ENCODE measurements at regions not wholly inside any gene's neighbourhood (a gene's known extent, or its start where the extent isn't known, plus 50 kb on each side); places are given as distances from the start of the nearest gene placed in this dataset.
A peak's percentile ranks its signal among the peaks of the same experiment; 100 is the strongest.
"Not testable (repeated sequence)": the region's sequence is repeated elsewhere in the genome, so short reads cannot be mapped to it uniquely, and the experiment has no call there.

GRCh38 chr6:51466427-51466826 is 621.0 kb downstream of the PKHD1 start:
- peak in 10 of 56 donors; percentile 0 to 40 (median 7) for DNase-seq

GRCh38 chr6:51467231-51467952 is 620.0 kb downstream of the PKHD1 start:
- no peak for DNase-seq

GRCh38 chr6:51468704-51469103 is 618.7 kb downstream of the PKHD1 start:
- no peak for DNase-seq

- no peak for DNase-seq
Observed at GRCh38 chr6:51472745-51473487, 614.5 kb downstream of the PKHD1 start.

GRCh38 chr6:51474022-51474975 is 613.1 kb downstream of the PKHD1 start:
- no peak for DNase-seq

GRCh38 chr6:51477711-51478311 is 609.6 kb downstream of the PKHD1 start:
- DNase-seq: no peak

- no peak for DNase-seq
Observed at GRCh38 chr6:51479296-51479695, 608.1 kb downstream of the PKHD1 start.

- no peak for DNase-seq
Observed at GRCh38 chr6:51480040-51480439, 607.4 kb downstream of the PKHD1 start.

- DNase-seq: not testable (repeated sequence)
Observed at GRCh38 chr6:51485869-51486268, 601.5 kb downstream of the PKHD1 start.

GRCh38 chr6:51487937-51488336 is 599.5 kb downstream of the PKHD1 start:
- DNase-seq: no peak

GRCh38 chr6:51489133-51489532 is 598.3 kb downstream of the PKHD1 start:
- peak in 3 of 56 donors; percentile 2 to 7 (median 6) for DNase-seq

GRCh38 chr6:51490101-51490500 is 597.3 kb downstream of the PKHD1 start:
- no peak for DNase-seq

GRCh38 chr6:51494342-51494741 is 593.1 kb downstream of the PKHD1 start:
- no peak for DNase-seq

- peak in 54 of 56 donors; percentile 1 to 87 (median 42) for DNase-seq
Observed at GRCh38 chr6:51495096-51495495, 592.3 kb downstream of the PKHD1 start.

- no peak for DNase-seq
Observed at GRCh38 chr6:51495610-51496396, 591.6 kb downstream of the PKHD1 start.

- DNase-seq: no peak
Observed at GRCh38 chr6:51502996-51503395, 584.4 kb downstream of the PKHD1 start.

GRCh38 chr6:51505434-51505833 is 582.0 kb downstream of the PKHD1 start:
- no peak for DNase-seq

GRCh38 chr6:51509597-51509996 is 577.8 kb downstream of the PKHD1 start:
- no peak for DNase-seq

- no peak for DNase-seq
Observed at GRCh38 chr6:51511081-51511480, 576.3 kb downstream of the PKHD1 start.
